ENCODE measurements at regions not wholly inside any gene's neighbourhood (a gene's known extent, or its start where the extent isn't known, plus 50 kb on each side); places are given as distances from the start of the nearest gene placed in this dataset.

DNA sequence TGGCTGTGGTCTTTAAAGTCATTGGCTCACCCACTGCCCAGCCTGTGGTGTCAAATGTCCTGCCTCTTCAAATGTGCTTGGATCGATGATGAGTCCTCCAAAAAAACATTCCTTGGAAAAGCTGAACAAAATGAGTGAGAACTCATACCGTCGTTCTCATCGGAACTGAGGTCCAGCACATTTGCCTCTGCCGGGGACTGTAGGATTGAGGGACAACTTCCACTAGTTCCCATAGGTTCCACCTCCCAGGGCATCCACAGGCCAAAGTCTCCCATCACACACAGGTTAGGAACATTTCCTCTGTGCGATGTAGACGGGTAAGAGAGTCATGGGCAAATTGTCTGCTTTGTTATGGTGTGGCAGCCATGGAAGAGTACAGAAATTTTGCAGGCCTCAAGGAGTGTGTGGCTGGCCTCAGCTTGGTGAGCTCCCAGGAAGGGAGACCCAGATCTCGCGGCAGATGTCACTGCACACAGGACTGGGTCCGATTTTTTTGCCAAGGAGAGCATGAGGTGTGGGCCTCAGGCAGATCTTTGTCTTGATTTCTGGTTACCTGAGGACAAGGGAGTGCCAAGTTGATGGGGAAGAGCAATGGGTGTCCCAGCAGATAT is 115.7 kb downstream of the SNRPN start:
- Histone ChIP-seq H2AK5ac (ENCODE audit: low read depth, low read length) (no peak overlapping the region), H3K18ac (ENCODE audit: low read length) (no peak overlapping the region), H3K27me3 (ENCODE audit: control insufficient read depth in 3 of 3, insufficient read depth in 3 of 3, low read depth in 1 of 3, low read length in 3 of 3) (no peaks in the 10 kb centered on the region), H2BK12ac (ENCODE audit: low read length) (no peak overlapping the region), H3K23ac (ENCODE audit: low read depth, low read length, poor library complexity) (no peak overlapping the region), H2BK120ac (ENCODE audit: low read depth, low read length) (no peak overlapping the region), H2BK5ac (ENCODE audit: low read length) (no peak overlapping the region), H3K36me3 (replicated peaks in 1 of 2; ENCODE audit: control insufficient read depth in 2 of 2, insufficient read depth in 2 of 2, low read length in 2 of 2) (peaks cover 99 to 100% of the 10 kb centered on the region in 2 donors), H3K14ac (ENCODE audit: low read length) (no peak overlapping the region), H3K27ac (replicated peaks; ENCODE audit: low read length) (no peak overlapping the region), H3K4me1 (ENCODE audit: control insufficient read depth in 2 of 2, insufficient read depth in 1 of 2, low read depth in 1 of 2, low read length in 2 of 2) (no peaks in the 10 kb centered on the region), H4K91ac (ENCODE audit: low read depth, low read length, poor library complexity) (no peak overlapping the region), H4K8ac (ENCODE audit: low read depth, low read length) (no peak overlapping the region), H3K4me3 (ENCODE audit: low read length in 2 of 2) (no peak overlapping the region), H2BK15ac (ENCODE audit: low read length) (no peak overlapping the region), H3K9ac (ENCODE audit: low read depth, low read length, poor library complexity) (no peak overlapping the region), H2AFZ (ENCODE audit: low read length) (no peak overlapping the region), H3K79me1 (ENCODE audit: low read depth, low read length) (peaks cover 4% of the 10 kb centered on the region), H3K9me3 (replicated peaks in 1 of 2; ENCODE audit: control insufficient read depth in 2 of 2, insufficient read depth in 1 of 2, low read depth in 1 of 2, low read length in 2 of 2) (peaks cover 98 to 100% of the 10 kb centered on the region in 2 donors), H3K4ac (ENCODE audit: low read length) (no peak overlapping the region), H3K4me2 (ENCODE audit: insufficient read depth, low read length, poor library complexity, severe bottlenecking) (no peak overlapping the region)
- WGBS, 2 donors (ENCODE audit: extremely low coverage in 2 of 2, insufficient read length in 2 of 2, insufficient replicate concordance in 1 of 2) = no CpG with 5 or more reads among the region's 10 CpGs
- no peak for DNase-seq (ENCODE audit: low spot score)

DNA sequence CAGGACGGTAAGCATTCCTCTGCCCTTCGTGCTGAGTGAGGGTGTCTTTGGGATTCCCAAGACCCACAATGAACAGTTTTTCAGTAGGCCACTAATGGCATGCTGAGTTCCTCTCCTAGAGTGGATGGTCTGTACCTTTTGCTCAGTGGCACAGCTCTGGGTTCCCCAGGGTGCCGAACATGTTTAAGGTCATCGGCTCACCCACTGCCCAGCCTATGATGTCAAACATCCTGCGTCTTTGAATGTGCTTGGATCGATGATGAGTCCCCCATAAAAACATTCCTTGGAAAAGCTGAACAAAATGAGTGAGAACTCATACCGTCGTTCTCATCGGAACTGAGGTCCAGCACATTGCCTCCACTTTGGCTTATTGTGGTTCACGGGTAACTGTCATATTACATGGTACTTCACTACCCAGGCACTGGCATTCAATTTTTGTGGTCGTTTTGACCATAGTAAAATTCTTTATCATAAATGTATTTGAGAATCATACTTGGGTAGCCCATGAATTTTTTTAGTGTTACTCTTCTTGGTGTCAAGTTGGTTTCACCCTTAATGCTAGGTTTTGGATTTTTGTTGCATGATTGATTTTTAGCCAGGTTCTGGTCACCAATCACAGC is 118.2 kb downstream of the SNRPN start:
- H3K23ac ChIP-seq (ENCODE audit: low read depth, low read length, poor library complexity) = no peak overlapping the region
- H3K27me3 ChIP-seq (ENCODE audit: control insufficient read depth in 3 of 3, insufficient read depth in 3 of 3, low read depth in 1 of 3, low read length in 3 of 3) = no peaks in the 10 kb centered on the region
- no peak overlapping the region for H3K4ac ChIP-seq (ENCODE audit: low read length)
- peaks cover 2% of the 10 kb centered on the region for H3K79me1 ChIP-seq (ENCODE audit: low read depth, low read length)
- H4K8ac ChIP-seq (ENCODE audit: low read depth, low read length) = no peak overlapping the region
- peaks cover 97 to 100% of the 10 kb centered on the region in 2 donors for H3K9me3 ChIP-seq (replicated peaks in 1 of 2; ENCODE audit: control insufficient read depth in 2 of 2, insufficient read depth in 1 of 2, low read depth in 1 of 2, low read length in 2 of 2)
- peak overlapping the region in 1 of 2 donors; percentile 62 for H3K4me3 ChIP-seq (ENCODE audit: low read length in 2 of 2)
- H2BK15ac ChIP-seq (ENCODE audit: low read length) = no peak overlapping the region
- peaks cover 99 to 100% of the 10 kb centered on the region in 2 donors for H3K36me3 ChIP-seq (replicated peaks in 1 of 2; ENCODE audit: control insufficient read depth in 2 of 2, insufficient read depth in 2 of 2, low read length in 2 of 2)
- no peak overlapping the region for H3K14ac ChIP-seq (ENCODE audit: low read length)
- H2BK120ac ChIP-seq (ENCODE audit: low read depth, low read length) = no peak overlapping the region
- H3K9ac ChIP-seq (ENCODE audit: low read depth, low read length, poor library complexity) = no peak overlapping the region
- no peak for DNase-seq (ENCODE audit: low spot score)
- no CpG with 5 or more reads among the region's 11 CpGs for WGBS, 2 donors (ENCODE audit: extremely low coverage in 2 of 2, insufficient read length in 2 of 2, insufficient replicate concordance in 1 of 2)
- H3K4me2 ChIP-seq (ENCODE audit: insufficient read depth, low read length, poor library complexity, severe bottlenecking) = no peak overlapping the region
- H2BK5ac ChIP-seq (ENCODE audit: low read length) = no peak overlapping the region
- H2AFZ ChIP-seq (ENCODE audit: low read length) = no peak overlapping the region
- no peaks in the 10 kb centered on the region for H3K4me1 ChIP-seq (ENCODE audit: control insufficient read depth in 2 of 2, insufficient read depth in 1 of 2, low read depth in 1 of 2, low read length in 2 of 2)
- H2BK12ac ChIP-seq (ENCODE audit: low read length) = no peak overlapping the region
- H3K18ac ChIP-seq (ENCODE audit: low read length) = no peak overlapping the region
- H2AK5ac ChIP-seq (ENCODE audit: low read depth, low read length) = no peak overlapping the region
- H3K27ac ChIP-seq (replicated peaks; ENCODE audit: low read length) = no peak overlapping the region
- H4K91ac ChIP-seq (ENCODE audit: low read depth, low read length, poor library complexity) = no peak overlapping the region

- Histone ChIP-seq H3K14ac (ENCODE audit: low read length) (no peak overlapping the region), H2AK5ac (ENCODE audit: low read depth, low read length) (no peak overlapping the region), H4K91ac (ENCODE audit: low read depth, low read length, poor library complexity) (no peak overlapping the region), H3K79me1 (ENCODE audit: low read depth, low read length) (peaks cover 2% of the 10 kb centered on the region), H3K4me2 (ENCODE audit: insufficient read depth, low read length, poor library complexity, severe bottlenecking) (no peak overlapping the region), H2BK15ac (ENCODE audit: low read length) (no peak overlapping the region), H3K36me3 (replicated peaks in 1 of 2; ENCODE audit: control insufficient read depth in 2 of 2, insufficient read depth in 2 of 2, low read length in 2 of 2) (peaks cover 63 to 99% of the 10 kb centered on the region in 2 donors), H2AFZ (ENCODE audit: low read length) (no peak overlapping the region), H3K9me3 (replicated peaks in 1 of 2; ENCODE audit: control insufficient read depth in 2 of 2, insufficient read depth in 1 of 2, low read depth in 1 of 2, low read length in 2 of 2) (peaks cover 37 to 93% of the 10 kb centered on the region in 2 donors), H3K23ac (ENCODE audit: low read depth, low read length, poor library complexity) (no peak overlapping the region), H2BK120ac (ENCODE audit: low read depth, low read length) (no peak overlapping the region), H2BK5ac (ENCODE audit: low read length) (no peak overlapping the region), H3K18ac (ENCODE audit: low read length) (no peak overlapping the region), H2BK12ac (ENCODE audit: low read length) (no peak overlapping the region), H3K9ac (ENCODE audit: low read depth, low read length, poor library complexity) (no peak overlapping the region), H3K4me3 (ENCODE audit: low read length in 2 of 2) (no peak overlapping the region), H4K8ac (ENCODE audit: low read depth, low read length) (no peak overlapping the region), H3K27me3 (ENCODE audit: control insufficient read depth in 3 of 3, insufficient read depth in 3 of 3, low read depth in 1 of 3, low read length in 3 of 3) (no peaks in the 10 kb centered on the region), H3K4ac (ENCODE audit: low read length) (no peak overlapping the region), H3K4me1 (ENCODE audit: control insufficient read depth in 2 of 2, insufficient read depth in 1 of 2, low read depth in 1 of 2, low read length in 2 of 2) (no peaks in the 10 kb centered on the region), H3K27ac (replicated peaks; ENCODE audit: low read length) (no peak overlapping the region)
- WGBS, 2 donors (ENCODE audit: extremely low coverage in 2 of 2, insufficient read length in 2 of 2, insufficient replicate concordance in 1 of 2) = no CpG with 5 or more reads among the region's 8 CpGs
- no peak for DNase-seq (ENCODE audit: low spot score)
Measured at GRCh38 chr15:25087137-25087536, 132.3 kb downstream of the SNRPN start.

- H3K4me3 ChIP-seq (ENCODE audit: low read length in 2 of 2) = no peak overlapping the region
- no peak overlapping the region for H3K4ac ChIP-seq (ENCODE audit: low read length)
- H3K18ac ChIP-seq (ENCODE audit: low read length) = no peak overlapping the region
- H2BK15ac ChIP-seq (ENCODE audit: low read length) = no peak overlapping the region
- H3K23ac ChIP-seq (ENCODE audit: low read depth, low read length, poor library complexity) = no peak overlapping the region
- no peak overlapping the region for H4K91ac ChIP-seq (ENCODE audit: low read depth, low read length, poor library complexity)
- DNase-seq (ENCODE audit: low spot score) = no peak
- H4K8ac ChIP-seq (ENCODE audit: low read depth, low read length) = no peak overlapping the region
- no peak overlapping the region for H2BK12ac ChIP-seq (ENCODE audit: low read length)
- H3K27me3 ChIP-seq (ENCODE audit: control insufficient read depth in 3 of 3, insufficient read depth in 3 of 3, low read depth in 1 of 3, low read length in 3 of 3) = no peaks in the 10 kb centered on the region
- no peak overlapping the region for H3K9ac ChIP-seq (ENCODE audit: low read depth, low read length, poor library complexity)
- peaks cover 2% of the 10 kb centered on the region for H3K79me1 ChIP-seq (ENCODE audit: low read depth, low read length)
- H2AFZ ChIP-seq (ENCODE audit: low read length) = no peak overlapping the region
- no peak overlapping the region for H2BK120ac ChIP-seq (ENCODE audit: low read depth, low read length)
- H3K14ac ChIP-seq (ENCODE audit: low read length) = no peak overlapping the region
- H3K27ac ChIP-seq (replicated peaks; ENCODE audit: low read length) = no peak overlapping the region
- no peaks in the 10 kb centered on the region for H3K4me1 ChIP-seq (ENCODE audit: control insufficient read depth in 2 of 2, insufficient read depth in 1 of 2, low read depth in 1 of 2, low read length in 2 of 2)
- H3K9me3 ChIP-seq (replicated peaks in 1 of 2; ENCODE audit: control insufficient read depth in 2 of 2, insufficient read depth in 1 of 2, low read depth in 1 of 2, low read length in 2 of 2) = peaks cover 30 to 90% of the 10 kb centered on the region in 2 donors
- no peak overlapping the region for H3K4me2 ChIP-seq (ENCODE audit: insufficient read depth, low read length, poor library complexity, severe bottlenecking)
- H2BK5ac ChIP-seq (ENCODE audit: low read length) = no peak overlapping the region
- peaks cover 55 to 99% of the 10 kb centered on the region in 2 donors for H3K36me3 ChIP-seq (replicated peaks in 1 of 2; ENCODE audit: control insufficient read depth in 2 of 2, insufficient read depth in 2 of 2, low read length in 2 of 2)
- H2AK5ac ChIP-seq (ENCODE audit: low read depth, low read length) = no peak overlapping the region
- WGBS, 2 donors (ENCODE audit: extremely low coverage in 2 of 2, insufficient read length in 2 of 2, insufficient replicate concordance in 1 of 2) = no CpG with 5 or more reads among the region's 8 CpGs
Measured at GRCh38 chr15:25088261-25088790, 133.5 kb downstream of the SNRPN start.
